Gastroesophageal sphincter (tissue), 4 donors: ENCODE measurements at regions not wholly inside any gene's neighbourhood (a gene's known extent, or its start where the extent isn't known, plus 50 kb on each side); places are given as distances from the start of the nearest gene placed in this dataset.

Source experiments
- ATAC-seq: fragments of 150-250 bp; one replicate; pipeline ENCODE4 v1.9.1; 2016; ENCODE audit warnings: mild to moderate bottlenecking, moderate library complexity
- H3K27ac ChIP-seq, 4 donors: fragments of 200-600 bp; sonication (generic) in 3 of 4; 1 replicate in 3 of 4; 2 replicates in 1 of 4; pipeline ENCODE4 v1.5.1; 2016 to 2019
- H3K27me3 ChIP-seq: fragments of 200-600 bp; sonication (generic); one replicate; pipeline ENCODE4 v1.5.1; 2019
- H3K36me3 ChIP-seq, 2 donors: fragments of 200-600 bp; sonication (generic); one replicate each; pipeline ENCODE4 v1.5.1; 2019; ENCODE audit warnings: control low read depth in 1 of 2
- H3K4me1 ChIP-seq, 3 donors: fragments of 200-600 bp; sonication (generic); 1 replicate in 2 of 3; 2 replicates in 1 of 3; pipeline ENCODE4 v1.5.1; 2016 to 2019; ENCODE audit warnings: control low read depth in 2 of 3
- H3K4me3 ChIP-seq, 2 donors: fragments of 200-600 bp; sonication (generic); one replicate each; pipeline ENCODE4 v1.5.1; 2019; ENCODE audit warnings: mild to moderate bottlenecking in 1 of 2, moderate library complexity in 1 of 2
- H3K9me3 ChIP-seq, 3 donors: fragments of 200-600 bp; sonication (generic); one replicate each; pipeline ENCODE4 v1.5.1; 2017 to 2019; ENCODE audit warnings: control low read depth in 2 of 3
- CTCF ChIP-seq, 4 experiments: fragments of 200-600 bp in 2 of 4; fragments of 450-650 bp in 2 of 4; sonication (generic) in 1 of 4; IDR thresholded peaks; one replicate each; pipeline ENCODE4 v1.5.1; 2017 to 2019; ENCODE audit warnings: antibody characterized with exemption in 4 of 4, mild to moderate bottlenecking in 2 of 4, moderate library complexity in 2 of 4
- EP300 ChIP-seq: sonication (generic); formaldehyde crosslinking; IDR thresholded peaks from one replicate; pipeline ENCODE4 v1.6.1; 2017; ENCODE audit warnings: antibody characterized with exemption, mild to moderate bottlenecking
- POLR2A ChIP-seq, 2 donors: fragments of 450-650 bp; IDR thresholded peaks; one replicate each; pipeline ENCODE4 v1.6.1; 2017; ENCODE audit warnings: antibody characterized with exemption in 2 of 2, mild to moderate bottlenecking in 2 of 2, moderate library complexity in 1 of 2
- POLR2AphosphoS5 ChIP-seq: sonication (generic); formaldehyde crosslinking; IDR thresholded peaks from one replicate; pipeline ENCODE4 v1.6.1; 2017; ENCODE audit warnings: antibody characterized with exemption
- WGBS, 2 donors: methylation state at CpG; one replicate each; pipeline ENCODE4 v1.1.5; 2018; ENCODE audit warnings: low coverage in 1 of 2; 5-methylcytosine and 5-hydroxymethylcytosine counted together

GRCh38 chr13:99800011-99800410, 171.6 kb downstream of the ZIC5 start:
- no peaks in the 10 kb centered on the region for H3K4me1 ChIP-seq
- 92 to 100% methylated on average over 2 of the region's 3 CpGs for WGBS, 2 donors
- no peaks in the 10 kb centered on the region for H3K27me3 ChIP-seq
- H3K4me3 ChIP-seq, result no peak overlapping the region
- H3K27ac ChIP-seq, result no peak overlapping the region
- TF ChIP-seq POLR2AphosphoS5, result no peak
- no peak for TF ChIP-seq CTCF (IDR thresholded peaks at IDR 0.05)
- no peak for TF ChIP-seq EP300
- TF ChIP-seq POLR2A (IDR thresholded peaks at IDR 0.05), result no peak
- ATAC-seq, result no peak
- no peaks in the 10 kb centered on the region for H3K9me3 ChIP-seq
- H3K36me3 ChIP-seq, result no peaks in the 10 kb centered on the region

GRCh38 chr13:99798756-99799155, 172.8 kb downstream of the ZIC5 start:
- H3K4me3 ChIP-seq, result no peak overlapping the region

GRCh38 chr13:99797691-99798090, 173.9 kb downstream of the ZIC5 start:
- no peaks in the 10 kb centered on the region for H3K9me3 ChIP-seq
- 20% methylated on average over 1 of the region's 2 CpGs; no CpG with 5 or more reads in 1 of the 2 donors for WGBS, 2 donors
- H3K27ac ChIP-seq, result no peak overlapping the region
- no peaks in the 10 kb centered on the region for H3K36me3 ChIP-seq
- no peak for ATAC-seq
- no peaks in the 10 kb centered on the region for H3K27me3 ChIP-seq
- no peak overlapping the region for H3K4me3 ChIP-seq
- H3K4me1 ChIP-seq, result no peaks in the 10 kb centered on the region
- TF ChIP-seq POLR2AphosphoS5, result no peak
- TF ChIP-seq POLR2A (IDR thresholded peaks at IDR 0.05), result no peak
- TF ChIP-seq EP300, result no peak
- TF ChIP-seq CTCF (IDR thresholded peaks at IDR 0.05), result no peak

More at GRCh38 chr13:99798756-99799155, 172.8 kb downstream of the ZIC5 start:
- TF ChIP-seq POLR2AphosphoS5 (no peak), EP300 (no peak), CTCF (IDR thresholded peaks at IDR 0.05) (no peak), POLR2A (IDR thresholded peaks at IDR 0.05) (no peak)
- no peaks in the 10 kb centered on the region for H3K4me1 ChIP-seq
- no peaks in the 10 kb centered on the region for H3K36me3 ChIP-seq
- no peaks in the 10 kb centered on the region for H3K9me3 ChIP-seq
- ATAC-seq, result no peak
- no peak overlapping the region for H3K27ac ChIP-seq
- no peaks in the 10 kb centered on the region for H3K27me3 ChIP-seq
- WGBS, 2 donors, result 54 to 57% methylated on average over 4 of the region's 4 CpGs

- no peak for TF ChIP-seq EP300
- no peak for TF ChIP-seq CTCF (IDR thresholded peaks at IDR 0.05)
- no peak for TF ChIP-seq POLR2A (IDR thresholded peaks at IDR 0.05)
- TF ChIP-seq POLR2AphosphoS5, result no peak
- ATAC-seq, result no peak
- H3K27me3 ChIP-seq, result no peaks in the 10 kb centered on the region
These were observed 175.3 kb downstream of the ZIC5 start for GRCh38 chr13:99796175-99796819.

More at GRCh38 chr13:99796175-99796819, 175.3 kb downstream of the ZIC5 start:
- Histone ChIP-seq H3K4me3 (no peak overlapping the region), H3K36me3 (no peaks in the 10 kb centered on the region), H3K9me3 (no peaks in the 10 kb centered on the region), H3K4me1 (no peaks in the 10 kb centered on the region), H3K27ac (no peak overlapping the region)
